ENCODE measurements at regions not wholly inside any gene's neighbourhood (a gene's known extent, or its start where the extent isn't known, plus 50 kb on each side); places are given as distances from the start of the nearest gene placed in this dataset.

- TF ChIP-seq CTCF (IDR thresholded peaks at IDR 0.05; ENCODE audit: control insufficient read depth, extremely low read depth, insufficient read depth), result no peak
- H3K4me3 ChIP-seq (ENCODE audit: low read depth, low read length), result no peak overlapping the region
- DNase-seq (ENCODE audit: low read depth), result no peak
Measured at GRCh38 chr4:157886645-157887044, 286.2 kb downstream of the GASK1B start.

GRCh38 chr4:157885811-157886210, 287.0 kb downstream of the GASK1B start:
- no peak for DNase-seq (ENCODE audit: low read depth)

GRCh38 chr4:157882901-157883300, 289.9 kb downstream of the GASK1B start:
- no peak overlapping the region for H3K4me3 ChIP-seq (ENCODE audit: low read depth, low read length)
- DNase-seq (ENCODE audit: low read depth), result no peak
- no peak for TF ChIP-seq CTCF (IDR thresholded peaks at IDR 0.05; ENCODE audit: control insufficient read depth, extremely low read depth, insufficient read depth)

More at GRCh38 chr4:157885811-157886210, 287.0 kb downstream of the GASK1B start:
- H3K4me3 ChIP-seq (ENCODE audit: low read depth, low read length), result no peak overlapping the region
- TF ChIP-seq CTCF (IDR thresholded peaks at IDR 0.05; ENCODE audit: control insufficient read depth, extremely low read depth, insufficient read depth), result no peak

GRCh38 chr4:157880761-157881160, 292.1 kb downstream of the GASK1B start:
- no peak overlapping the region for H3K4me3 ChIP-seq (ENCODE audit: low read depth, low read length)
- no peak for TF ChIP-seq CTCF (IDR thresholded peaks at IDR 0.05; ENCODE audit: control insufficient read depth, extremely low read depth, insufficient read depth)
- no peak for DNase-seq (ENCODE audit: low read depth)

- no peak for DNase-seq (ENCODE audit: low read depth)
- TF ChIP-seq CTCF (IDR thresholded peaks at IDR 0.05; ENCODE audit: control insufficient read depth, extremely low read depth, insufficient read depth), result no peak
- H3K4me3 ChIP-seq (ENCODE audit: low read depth, low read length), result no peak overlapping the region
Measured at GRCh38 chr4:157854819-157855218, 318.0 kb downstream of the GASK1B start.

GRCh38 chr4:157840648-157841047, 332.2 kb downstream of the GASK1B start:
- no peak for DNase-seq (ENCODE audit: low read depth)
- H3K4me3 ChIP-seq (ENCODE audit: low read depth, low read length), result no peak overlapping the region
- no peak for TF ChIP-seq CTCF (IDR thresholded peaks at IDR 0.05; ENCODE audit: control insufficient read depth, extremely low read depth, insufficient read depth)

- DNase-seq (ENCODE audit: low read depth), result no peak
- H3K4me3 ChIP-seq (ENCODE audit: low read depth, low read length), result no peak overlapping the region
- no peak for TF ChIP-seq CTCF (IDR thresholded peaks at IDR 0.05; ENCODE audit: control insufficient read depth, extremely low read depth, insufficient read depth)
Measured at GRCh38 chr4:157840034-157840433, 332.8 kb downstream of the GASK1B start.
